ENCODE measurements at regions not wholly inside any gene's neighbourhood (a gene's known extent, or its start where the extent isn't known, plus 50 kb on each side); places are given as distances from the start of the nearest gene placed in this dataset.

DNA sequence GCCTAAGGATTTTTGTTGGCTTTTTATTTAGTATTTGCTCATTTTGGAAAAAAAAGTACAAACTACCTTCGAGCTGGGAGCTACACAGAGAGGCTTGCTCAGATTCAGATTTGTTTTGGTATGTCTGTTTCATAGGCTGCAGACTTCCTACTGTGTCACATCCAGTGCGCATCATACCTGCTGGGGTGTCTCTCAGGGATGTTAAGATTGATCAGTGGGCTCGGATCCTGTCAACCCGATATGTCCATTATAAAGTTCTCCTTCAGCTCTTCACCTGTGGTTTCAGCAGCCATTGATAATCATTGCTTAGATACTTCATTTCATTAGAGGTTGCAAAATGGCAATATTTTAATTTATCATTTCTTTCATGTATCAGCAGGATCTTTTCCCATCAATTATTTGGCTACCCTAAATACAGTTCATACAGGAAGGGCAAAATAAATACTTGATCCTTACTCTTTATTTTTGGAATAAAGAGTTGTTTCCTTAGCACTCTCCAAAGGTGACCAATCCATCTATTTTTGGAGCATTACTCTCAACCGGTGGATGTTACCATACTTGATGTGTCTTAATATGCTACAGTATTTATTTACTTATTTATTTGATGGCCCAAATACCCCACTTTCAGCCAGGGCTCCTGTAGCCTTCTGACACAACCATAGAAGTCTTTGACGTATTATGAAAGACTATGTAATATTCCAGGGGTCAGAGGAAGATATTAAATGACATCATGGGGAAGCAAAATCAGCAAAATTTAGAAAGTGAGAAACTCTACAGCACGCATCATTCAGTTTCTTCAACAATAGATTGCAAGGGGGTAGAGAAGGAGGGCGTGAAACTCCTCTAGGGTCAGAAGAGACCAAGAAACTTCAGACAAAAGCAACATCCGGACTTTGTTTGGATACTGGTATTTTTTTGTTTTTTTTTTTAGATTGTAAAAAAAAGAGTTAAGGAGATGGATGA lies 55.3 kb upstream of the HNRNPU start:
- Mint-ChIP-seq H3K4me1 (peaks cover 9% of the 10 kb centered on the region), H3K27ac (no peak overlapping the region), H3K9me3 (no peaks in the 10 kb centered on the region), H3K27me3 (ENCODE audit: insufficient read depth, low read depth, poor library complexity) (peaks cover 12% of the 10 kb centered on the region), H3K4me3 (peak overlapping the region; percentile 81), H3K36me3 (ENCODE audit: low read depth) (no peaks in the 10 kb centered on the region; the same call in 2 of the 3 replicates)
- H3K79me2 ChIP-seq (replicated peaks; ENCODE audit: insufficient read depth): no peaks in the 10 kb centered on the region
- H3F3A ChIP-seq (replicated peaks; ENCODE audit: low read depth): no peaks in the 10 kb centered on the region
- no peaks in the 10 kb centered on the region; the same call in 1 of the 2 replicates for H3K4me1 ChIP-seq (ENCODE audit: insufficient read depth)
- no peaks in the 10 kb centered on the region for H4K20me1 ChIP-seq (replicated peaks; ENCODE audit: insufficient read depth)
- no peak overlapping the region for H3K27ac ChIP-seq (ENCODE audit: low read depth)
- no peaks in the 10 kb centered on the region for H3K36me3 ChIP-seq (ENCODE audit: insufficient read depth)
- peaks cover 19% of the 10 kb centered on the region for H3K27me3 ChIP-seq (ENCODE audit: insufficient read depth)
- no peak for TF ChIP-seq EZH2phosphoT487 (IDR thresholded peaks at IDR 0.05; ENCODE audit: unreplicated experiment)
- no peak for TF ChIP-seq POLR2AphosphoS5 (IDR thresholded peaks at IDR 0.05; ENCODE audit: low read depth)
- TF ChIP-seq EZH2 (IDR thresholded peaks at IDR 0.05; ENCODE audit: low read depth, unreplicated experiment): no peak
- TF ChIP-seq ZNF331 (CRISPR knock-in tag; IDR thresholded peaks at IDR 0.05; ENCODE audit: low read depth): no peak
- TF ChIP-seq STAT1 (IDR thresholded peaks at IDR 0.05; ENCODE audit: unreplicated experiment): no peak
- no peak for TF ChIP-seq JUNB (IDR thresholded peaks at IDR 0.05; ENCODE audit: unreplicated experiment)
- TF ChIP-seq CREB1 (CRISPR knock-in tag; IDR thresholded peaks at IDR 0.05; ENCODE audit: low read depth): no peak
- TF ChIP-seq, protein P1, sequence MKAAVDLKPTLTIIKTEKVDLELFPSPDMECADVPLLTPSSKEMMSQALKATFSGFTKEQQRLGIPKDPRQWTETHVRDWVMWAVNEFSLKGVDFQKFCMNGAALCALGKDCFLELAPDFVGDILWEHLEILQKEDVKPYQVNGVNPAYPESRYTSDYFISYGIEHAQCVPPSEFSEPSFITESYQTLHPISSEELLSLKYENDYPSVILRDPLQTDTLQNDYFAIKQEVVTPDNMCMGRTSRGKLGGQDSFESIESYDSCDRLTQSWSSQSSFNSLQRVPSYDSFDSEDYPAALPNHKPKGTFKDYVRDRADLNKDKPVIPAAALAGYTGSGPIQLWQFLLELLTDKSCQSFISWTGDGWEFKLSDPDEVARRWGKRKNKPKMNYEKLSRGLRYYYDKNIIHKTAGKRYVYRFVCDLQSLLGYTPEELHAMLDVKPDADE (IDR thresholded peaks at IDR 0.05): no peak
- TF ChIP-seq, protein P2, sequence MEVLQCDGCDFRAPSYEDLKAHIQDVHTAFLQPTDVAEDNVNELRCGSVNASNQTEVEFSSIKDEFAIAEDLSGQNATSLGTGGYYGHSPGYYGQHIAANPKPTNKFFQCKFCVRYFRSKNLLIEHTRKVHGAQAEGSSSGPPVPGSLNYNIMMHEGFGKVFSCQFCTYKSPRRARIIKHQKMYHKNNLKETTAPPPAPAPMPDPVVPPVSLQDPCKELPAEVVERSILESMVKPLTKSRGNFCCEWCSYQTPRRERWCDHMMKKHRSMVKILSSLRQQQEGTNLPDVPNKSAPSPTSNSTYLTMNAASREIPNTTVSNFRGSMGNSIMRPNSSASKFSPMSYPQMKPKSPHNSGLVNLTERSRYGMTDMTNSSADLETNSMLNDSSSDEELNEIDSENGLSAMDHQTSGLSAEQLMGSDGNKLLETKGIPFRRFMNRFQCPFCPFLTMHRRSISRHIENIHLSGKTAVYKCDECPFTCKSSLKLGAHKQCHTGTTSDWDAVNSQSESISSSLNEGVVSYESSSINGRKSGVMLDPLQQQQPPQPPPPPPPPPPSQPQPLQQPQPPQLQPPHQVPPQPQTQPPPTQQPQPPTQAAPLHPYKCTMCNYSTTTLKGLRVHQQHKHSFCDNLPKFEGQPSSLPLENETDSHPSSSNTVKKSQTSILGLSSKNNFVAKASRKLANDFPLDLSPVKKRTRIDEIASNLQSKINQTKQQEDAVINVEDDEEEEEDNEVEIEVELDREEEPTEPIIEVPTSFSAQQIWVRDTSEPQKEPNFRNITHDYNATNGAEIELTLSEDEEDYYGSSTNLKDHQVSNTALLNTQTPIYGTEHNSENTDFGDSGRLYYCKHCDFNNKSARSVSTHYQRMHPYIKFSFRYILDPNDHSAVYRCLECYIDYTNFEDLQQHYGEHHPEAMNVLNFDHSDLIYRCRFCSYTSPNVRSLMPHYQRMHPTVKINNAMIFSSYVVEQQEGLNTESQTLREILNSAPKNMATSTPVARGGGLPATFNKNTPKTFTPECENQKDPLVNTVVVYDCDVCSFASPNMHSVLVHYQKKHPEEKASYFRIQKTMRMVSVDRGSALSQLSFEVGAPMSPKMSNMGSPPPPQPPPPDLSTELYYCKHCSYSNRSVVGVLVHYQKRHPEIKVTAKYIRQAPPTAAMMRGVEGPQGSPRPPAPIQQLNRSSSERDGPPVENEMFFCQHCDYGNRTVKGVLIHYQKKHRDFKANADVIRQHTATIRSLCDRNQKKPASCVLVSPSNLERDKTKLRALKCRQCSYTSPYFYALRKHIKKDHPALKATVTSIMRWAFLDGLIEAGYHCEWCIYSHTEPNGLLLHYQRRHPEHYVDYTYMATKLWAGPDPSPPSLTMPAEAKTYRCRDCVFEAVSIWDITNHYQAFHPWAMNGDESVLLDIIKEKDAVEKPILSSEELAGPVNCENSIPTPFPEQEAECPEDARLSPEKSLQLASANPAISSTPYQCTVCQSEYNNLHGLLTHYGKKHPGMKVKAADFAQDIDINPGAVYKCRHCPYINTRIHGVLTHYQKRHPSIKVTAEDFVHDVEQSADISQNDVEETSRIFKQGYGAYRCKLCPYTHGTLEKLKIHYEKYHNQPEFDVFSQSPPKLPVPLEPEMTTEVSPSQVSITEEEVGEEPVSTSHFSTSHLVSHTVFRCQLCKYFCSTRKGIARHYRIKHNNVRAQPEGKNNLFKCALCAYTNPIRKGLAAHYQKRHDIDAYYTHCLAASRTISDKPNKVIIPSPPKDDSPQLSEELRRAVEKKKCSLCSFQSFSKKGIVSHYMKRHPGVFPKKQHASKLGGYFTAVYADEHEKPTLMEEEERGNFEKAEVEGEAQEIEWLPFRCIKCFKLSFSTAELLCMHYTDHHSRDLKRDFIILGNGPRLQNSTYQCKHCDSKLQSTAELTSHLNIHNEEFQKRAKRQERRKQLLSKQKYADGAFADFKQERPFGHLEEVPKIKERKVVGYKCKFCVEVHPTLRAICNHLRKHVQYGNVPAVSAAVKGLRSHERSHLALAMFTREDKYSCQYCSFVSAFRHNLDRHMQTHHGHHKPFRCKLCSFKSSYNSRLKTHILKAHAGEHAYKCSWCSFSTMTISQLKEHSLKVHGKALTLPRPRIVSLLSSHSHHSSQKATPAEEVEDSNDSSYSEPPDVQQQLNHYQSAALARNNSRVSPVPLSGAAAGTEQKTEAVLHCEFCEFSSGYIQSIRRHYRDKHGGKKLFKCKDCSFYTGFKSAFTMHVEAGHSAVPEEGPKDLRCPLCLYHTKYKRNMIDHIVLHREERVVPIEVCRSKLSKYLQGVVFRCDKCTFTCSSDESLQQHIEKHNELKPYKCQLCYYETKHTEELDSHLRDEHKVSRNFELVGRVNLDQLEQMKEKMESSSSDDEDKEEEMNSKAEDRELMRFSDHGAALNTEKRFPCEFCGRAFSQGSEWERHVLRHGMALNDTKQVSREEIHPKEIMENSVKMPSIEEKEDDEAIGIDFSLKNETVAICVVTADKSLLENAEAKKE (CRISPR knock-in tag; IDR thresholded peaks at IDR 0.05): no peak
- TF ChIP-seq, protein P3, sequence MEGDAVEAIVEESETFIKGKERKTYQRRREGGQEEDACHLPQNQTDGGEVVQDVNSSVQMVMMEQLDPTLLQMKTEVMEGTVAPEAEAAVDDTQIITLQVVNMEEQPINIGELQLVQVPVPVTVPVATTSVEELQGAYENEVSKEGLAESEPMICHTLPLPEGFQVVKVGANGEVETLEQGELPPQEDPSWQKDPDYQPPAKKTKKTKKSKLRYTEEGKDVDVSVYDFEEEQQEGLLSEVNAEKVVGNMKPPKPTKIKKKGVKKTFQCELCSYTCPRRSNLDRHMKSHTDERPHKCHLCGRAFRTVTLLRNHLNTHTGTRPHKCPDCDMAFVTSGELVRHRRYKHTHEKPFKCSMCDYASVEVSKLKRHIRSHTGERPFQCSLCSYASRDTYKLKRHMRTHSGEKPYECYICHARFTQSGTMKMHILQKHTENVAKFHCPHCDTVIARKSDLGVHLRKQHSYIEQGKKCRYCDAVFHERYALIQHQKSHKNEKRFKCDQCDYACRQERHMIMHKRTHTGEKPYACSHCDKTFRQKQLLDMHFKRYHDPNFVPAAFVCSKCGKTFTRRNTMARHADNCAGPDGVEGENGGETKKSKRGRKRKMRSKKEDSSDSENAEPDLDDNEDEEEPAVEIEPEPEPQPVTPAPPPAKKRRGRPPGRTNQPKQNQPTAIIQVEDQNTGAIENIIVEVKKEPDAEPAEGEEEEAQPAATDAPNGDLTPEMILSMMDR (conservative IDR thresholded peaks at IDR 0.05; ENCODE audit: low read depth in 2 of 2): no peak
- TF ChIP-seq ZNF114 (CRISPR knock-in tag; IDR thresholded peaks at IDR 0.05): no peak
- no peak for TF ChIP-seq NANOG (IDR thresholded peaks at IDR 0.05; ENCODE audit: borderline replicate concordance)
- TF ChIP-seq, protein P4, sequence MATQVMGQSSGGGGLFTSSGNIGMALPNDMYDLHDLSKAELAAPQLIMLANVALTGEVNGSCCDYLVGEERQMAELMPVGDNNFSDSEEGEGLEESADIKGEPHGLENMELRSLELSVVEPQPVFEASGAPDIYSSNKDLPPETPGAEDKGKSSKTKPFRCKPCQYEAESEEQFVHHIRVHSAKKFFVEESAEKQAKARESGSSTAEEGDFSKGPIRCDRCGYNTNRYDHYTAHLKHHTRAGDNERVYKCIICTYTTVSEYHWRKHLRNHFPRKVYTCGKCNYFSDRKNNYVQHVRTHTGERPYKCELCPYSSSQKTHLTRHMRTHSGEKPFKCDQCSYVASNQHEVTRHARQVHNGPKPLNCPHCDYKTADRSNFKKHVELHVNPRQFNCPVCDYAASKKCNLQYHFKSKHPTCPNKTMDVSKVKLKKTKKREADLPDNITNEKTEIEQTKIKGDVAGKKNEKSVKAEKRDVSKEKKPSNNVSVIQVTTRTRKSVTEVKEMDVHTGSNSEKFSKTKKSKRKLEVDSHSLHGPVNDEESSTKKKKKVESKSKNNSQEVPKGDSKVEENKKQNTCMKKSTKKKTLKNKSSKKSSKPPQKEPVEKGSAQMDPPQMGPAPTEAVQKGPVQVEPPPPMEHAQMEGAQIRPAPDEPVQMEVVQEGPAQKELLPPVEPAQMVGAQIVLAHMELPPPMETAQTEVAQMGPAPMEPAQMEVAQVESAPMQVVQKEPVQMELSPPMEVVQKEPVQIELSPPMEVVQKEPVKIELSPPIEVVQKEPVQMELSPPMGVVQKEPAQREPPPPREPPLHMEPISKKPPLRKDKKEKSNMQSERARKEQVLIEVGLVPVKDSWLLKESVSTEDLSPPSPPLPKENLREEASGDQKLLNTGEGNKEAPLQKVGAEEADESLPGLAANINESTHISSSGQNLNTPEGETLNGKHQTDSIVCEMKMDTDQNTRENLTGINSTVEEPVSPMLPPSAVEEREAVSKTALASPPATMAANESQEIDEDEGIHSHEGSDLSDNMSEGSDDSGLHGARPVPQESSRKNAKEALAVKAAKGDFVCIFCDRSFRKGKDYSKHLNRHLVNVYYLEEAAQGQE (IDR thresholded peaks at IDR 0.05; ENCODE audit: unreplicated experiment): no peak
- H3K4me2 ChIP-seq: peak overlapping the region; percentile 74
- H2AFZ ChIP-seq: peak overlapping the region; percentile 96; the same call in 1 of the 2 replicates
- DNase-seq (ENCODE audit: low spot score): no peak
- H3K9me2 ChIP-seq (ENCODE audit: insufficient read depth): no peaks in the 10 kb centered on the region
- H3K4me3 ChIP-seq: peak overlapping the region; percentile 58
- no peak; the same call in 2 of the 3 replicates for ATAC-seq
